ENCODE measurements at regions not wholly inside any gene's neighbourhood (a gene's known extent, or its start where the extent isn't known, plus 50 kb on each side); places are given as distances from the start of the nearest gene placed in this dataset.
A peak's percentile ranks its signal among the peaks of the same experiment; 100 is the strongest.

GRCh38 chr14:34231626-34232025, 230.4 kb downstream of the SPTSSA start:
- TF ChIP-seq CTCF (IDR thresholded peaks at IDR 0.05; ENCODE audit: borderline replicate concordance, insufficient read depth, low read depth, low read length), result no peak
- no peak overlapping the region for H3K4me3 ChIP-seq (ENCODE audit: low read depth, low read length)

- no peak for TF ChIP-seq CTCF (IDR thresholded peaks at IDR 0.05; ENCODE audit: borderline replicate concordance, insufficient read depth, low read depth, low read length)
- no peak overlapping the region for H3K4me3 ChIP-seq (ENCODE audit: low read depth, low read length)
Observed at GRCh38 chr14:34229140-34229539, 232.9 kb downstream of the SPTSSA start.

GRCh38 chr14:34228650-34228976, 233.4 kb downstream of the SPTSSA start:
- no peak for TF ChIP-seq CTCF (IDR thresholded peaks at IDR 0.05; ENCODE audit: borderline replicate concordance, insufficient read depth, low read depth, low read length)
- no peak overlapping the region for H3K4me3 ChIP-seq (ENCODE audit: low read depth, low read length)

- H3K4me3 ChIP-seq (ENCODE audit: low read depth, low read length), result no peak overlapping the region
- TF ChIP-seq CTCF (IDR thresholded peaks at IDR 0.05; ENCODE audit: borderline replicate concordance, insufficient read depth, low read depth, low read length), result peak; percentile 72; the same call in 1 of the 2 replicates
Observed at GRCh38 chr14:34227834-34228649, 234.0 kb downstream of the SPTSSA start.

- no peak for TF ChIP-seq CTCF (IDR thresholded peaks at IDR 0.05; ENCODE audit: borderline replicate concordance, insufficient read depth, low read depth, low read length)
- H3K4me3 ChIP-seq (ENCODE audit: low read depth, low read length), result no peak overlapping the region
Observed at GRCh38 chr14:34224221-34224620, 237.8 kb downstream of the SPTSSA start.

GRCh38 chr14:34223373-34224148, 238.5 kb downstream of the SPTSSA start:
- H3K4me3 ChIP-seq (ENCODE audit: low read depth, low read length), result no peak overlapping the region
- no peak for TF ChIP-seq CTCF (IDR thresholded peaks at IDR 0.05; ENCODE audit: borderline replicate concordance, insufficient read depth, low read depth, low read length)

- H3K4me3 ChIP-seq (ENCODE audit: low read depth, low read length), result no peak overlapping the region
- TF ChIP-seq CTCF (IDR thresholded peaks at IDR 0.05; ENCODE audit: borderline replicate concordance, insufficient read depth, low read depth, low read length), result no peak
Observed at GRCh38 chr14:34222867-34223266, 239.2 kb downstream of the SPTSSA start.
